AML-193 (cell line): ENCODE measurements at regions not wholly inside any gene's neighbourhood (a gene's known extent, or its start where the extent isn't known, plus 50 kb on each side); places are given as distances from the start of the nearest gene placed in this dataset.
A peak's percentile ranks its signal among the peaks of the same experiment; 100 is the strongest.

Source experiments
- DNase-seq, 2 experiments: peaks; one replicate each; lab custom pipeline; 2025; lab: John Stamatoyannopoulos, UW

DNA sequence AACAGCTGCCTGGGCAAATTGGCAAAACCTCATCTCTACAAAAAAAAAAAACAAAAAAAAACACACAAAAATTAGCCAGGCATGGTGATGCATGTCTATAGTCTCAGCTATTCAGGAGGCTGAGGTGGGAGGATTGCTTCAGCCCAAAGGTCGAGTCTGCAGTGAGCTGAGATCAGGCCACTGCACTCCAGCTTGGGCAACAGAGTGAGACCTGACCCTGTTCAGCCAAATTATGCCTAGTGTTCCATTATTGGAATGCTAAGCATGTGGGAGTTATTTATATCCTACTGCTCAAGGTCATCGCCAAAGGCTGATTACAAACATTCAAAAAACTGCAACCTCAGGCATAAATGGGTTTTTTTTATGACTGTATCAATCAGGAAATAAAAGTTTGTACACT, 1251.0 kb upstream of the PCDH9 start:
- no peak for DNase-seq

DNA sequence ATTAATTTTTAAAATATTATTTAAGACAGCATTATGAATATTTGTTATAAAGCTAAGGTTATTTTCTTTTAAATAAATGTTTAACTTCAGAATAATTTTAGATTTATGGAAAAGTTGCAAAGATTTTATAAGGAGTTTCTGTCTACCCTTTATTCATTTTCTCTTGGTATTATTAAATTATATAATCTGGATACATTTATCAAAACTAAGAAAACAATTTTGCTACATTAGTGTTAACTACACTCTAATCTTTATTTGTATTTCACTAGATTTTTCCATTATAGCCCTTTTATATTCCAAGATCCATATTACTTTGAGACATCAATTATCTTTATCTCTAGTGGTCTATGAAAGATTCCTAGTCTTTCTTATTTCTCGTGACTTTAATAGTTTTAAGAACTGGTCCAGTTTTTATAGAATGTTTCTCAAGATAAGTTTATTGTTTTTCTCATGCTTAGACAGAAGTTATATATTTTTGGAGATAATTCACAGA, 1243.7 kb upstream of the PCDH9 start:
- no peak for DNase-seq

DNA sequence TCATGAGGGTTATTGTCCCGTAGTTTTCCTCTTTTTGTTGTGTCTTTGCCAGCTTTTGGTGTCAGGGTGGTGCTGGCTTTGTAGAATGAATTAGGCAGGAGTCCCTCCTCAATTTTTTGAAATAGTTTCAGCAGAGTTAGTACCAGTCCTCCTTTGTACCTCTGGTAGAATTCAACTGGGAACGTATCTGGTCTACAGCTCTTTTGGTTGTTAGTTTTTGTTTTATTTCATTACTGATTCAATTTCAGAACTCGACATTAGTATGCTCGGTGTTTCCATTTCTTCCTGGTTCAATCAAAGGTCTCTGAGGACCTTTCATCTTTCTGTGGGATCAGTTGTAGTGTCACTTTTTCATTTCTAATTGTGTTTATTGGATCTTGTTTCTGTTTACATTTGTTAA, 1237.0 kb upstream of the PCDH9 start:
- no peak for DNase-seq

DNA sequence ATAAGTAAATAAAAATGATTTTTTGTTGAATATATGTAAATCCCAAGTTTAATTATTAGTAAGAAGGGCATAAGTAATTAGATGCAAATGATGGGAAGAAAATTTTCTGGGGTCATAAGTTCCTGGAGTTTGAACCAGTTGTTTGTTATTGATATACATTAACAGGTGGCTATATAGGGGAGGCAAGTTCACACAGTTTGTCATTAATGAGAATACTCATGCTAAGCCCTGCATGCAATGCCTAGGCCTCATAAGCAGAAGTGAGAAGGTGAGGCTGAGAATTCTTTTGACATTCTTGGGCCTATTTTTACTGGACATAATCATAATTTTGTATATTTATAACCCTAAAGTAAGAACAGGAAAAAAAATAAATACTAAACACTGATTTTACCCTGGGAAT, 1210.7 kb upstream of the PCDH9 start:
- no peak for DNase-seq

DNA sequence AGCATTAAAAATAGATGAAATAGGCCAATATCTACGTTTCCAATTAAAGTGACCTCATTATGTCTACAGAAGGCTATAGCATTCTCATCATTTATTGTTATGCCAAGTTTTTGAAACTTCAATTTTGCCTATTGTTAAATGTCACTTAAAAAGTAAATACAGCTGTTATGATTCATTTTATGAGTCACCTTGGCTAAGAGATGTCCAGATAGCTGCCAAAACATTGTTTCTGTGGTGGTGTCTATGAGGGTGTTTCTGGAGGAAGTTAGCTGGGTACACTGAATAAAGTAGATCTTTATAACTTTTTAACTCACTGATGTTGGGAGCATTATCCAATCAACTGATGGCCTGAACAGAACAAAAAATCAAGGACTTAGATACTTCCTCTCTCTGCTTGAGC, 1209.7 kb upstream of the PCDH9 start:
- DNase-seq: no peak

DNA sequence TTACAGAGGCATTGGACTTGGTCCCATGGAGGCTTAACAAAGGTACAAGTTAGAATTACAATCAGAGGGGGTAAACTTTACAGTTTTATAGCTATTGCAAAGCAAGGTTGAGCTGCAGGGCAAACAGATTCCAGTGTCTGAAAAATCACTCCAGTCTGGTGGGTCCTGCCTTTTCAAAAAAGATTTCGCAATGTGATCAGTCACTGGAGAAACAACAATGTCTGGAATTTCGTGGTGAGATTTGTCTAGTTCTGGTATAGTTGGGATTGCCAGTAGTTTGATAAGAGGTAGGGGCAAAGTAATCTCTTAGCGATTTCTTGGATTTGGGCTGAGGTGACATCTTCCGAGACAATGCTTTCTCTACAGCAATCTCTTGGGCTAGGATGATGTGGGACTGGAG, 1198.2 kb upstream of the PCDH9 start:
- no peak for DNase-seq

DNA sequence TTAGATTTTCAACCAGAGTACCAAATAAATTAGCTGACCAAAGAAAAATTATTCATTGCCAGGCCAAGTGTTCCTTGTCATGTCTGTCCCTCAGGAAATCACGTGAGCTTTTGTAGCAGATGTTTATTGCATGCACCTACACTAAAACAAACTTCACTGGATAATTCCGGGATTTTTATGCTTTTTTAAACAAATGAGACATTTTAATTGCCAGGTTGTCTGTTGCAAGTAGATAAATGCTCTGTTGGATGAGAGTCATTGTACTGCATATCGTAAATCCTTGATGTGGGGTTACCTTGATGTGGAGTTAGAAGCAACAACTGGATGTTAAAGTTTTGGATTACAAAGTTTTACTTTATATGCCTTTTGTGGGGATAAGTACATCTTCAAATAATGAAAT, 1187.7 kb upstream of the PCDH9 start:
- no peak for DNase-seq

DNA sequence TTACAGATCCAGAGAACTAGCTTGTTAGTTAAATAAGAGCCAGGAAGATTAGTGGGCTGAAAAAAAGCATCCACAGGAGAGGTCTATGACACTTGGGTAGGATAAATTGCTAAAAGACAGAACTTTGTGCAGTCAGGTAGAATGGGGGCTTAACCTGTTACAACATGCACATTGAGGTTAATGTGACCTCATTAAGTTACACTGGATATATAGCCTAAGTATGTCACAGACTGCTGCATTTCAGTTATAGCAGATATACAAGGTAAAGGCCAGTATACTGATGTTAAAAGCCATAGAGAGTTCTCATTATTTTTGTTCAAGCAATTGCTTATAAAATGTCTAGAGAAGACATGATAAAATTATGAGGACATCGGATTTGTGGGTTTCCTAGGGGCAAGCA, 1179.9 kb upstream of the PCDH9 start:
- DNase-seq: no peak

DNA sequence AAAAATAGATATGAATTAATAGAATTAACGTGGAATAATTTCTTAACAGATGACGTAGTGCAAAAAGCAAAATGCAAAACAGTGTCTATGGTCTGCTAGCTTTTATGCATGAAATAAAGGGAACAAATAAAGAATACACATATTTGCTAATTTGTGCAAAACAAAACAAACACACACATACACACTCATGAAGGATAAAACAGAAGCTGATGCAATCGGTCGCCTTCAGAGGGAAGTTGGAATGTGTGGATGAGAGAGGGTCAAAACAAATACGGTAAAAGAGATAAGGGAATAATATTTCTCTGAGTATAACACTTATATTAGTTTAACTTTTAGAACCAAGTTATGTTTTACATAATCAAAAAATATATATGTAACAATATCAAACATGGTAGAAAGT, 1160.9 kb upstream of the PCDH9 start:
- DNase-seq: no peak

DNA sequence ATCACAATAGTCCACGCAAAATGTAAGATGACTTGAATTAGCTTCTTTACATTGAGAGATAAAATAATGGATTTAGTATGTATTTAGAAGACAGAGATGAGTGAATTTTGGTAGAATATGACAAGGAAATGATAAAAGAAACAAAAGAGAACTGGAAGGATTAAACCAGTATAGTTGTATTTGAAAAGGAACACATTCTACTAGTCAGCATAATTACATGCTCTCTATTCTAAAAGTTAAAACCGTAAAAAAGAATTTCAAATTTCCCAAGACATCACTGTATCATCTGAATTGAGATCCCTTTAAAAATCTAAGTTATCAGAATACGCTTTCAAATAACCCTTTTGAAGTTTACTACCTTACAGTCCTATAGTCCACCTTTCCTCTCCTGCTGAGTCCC, 1156.7 kb upstream of the PCDH9 start:
- no peak for DNase-seq

DNA sequence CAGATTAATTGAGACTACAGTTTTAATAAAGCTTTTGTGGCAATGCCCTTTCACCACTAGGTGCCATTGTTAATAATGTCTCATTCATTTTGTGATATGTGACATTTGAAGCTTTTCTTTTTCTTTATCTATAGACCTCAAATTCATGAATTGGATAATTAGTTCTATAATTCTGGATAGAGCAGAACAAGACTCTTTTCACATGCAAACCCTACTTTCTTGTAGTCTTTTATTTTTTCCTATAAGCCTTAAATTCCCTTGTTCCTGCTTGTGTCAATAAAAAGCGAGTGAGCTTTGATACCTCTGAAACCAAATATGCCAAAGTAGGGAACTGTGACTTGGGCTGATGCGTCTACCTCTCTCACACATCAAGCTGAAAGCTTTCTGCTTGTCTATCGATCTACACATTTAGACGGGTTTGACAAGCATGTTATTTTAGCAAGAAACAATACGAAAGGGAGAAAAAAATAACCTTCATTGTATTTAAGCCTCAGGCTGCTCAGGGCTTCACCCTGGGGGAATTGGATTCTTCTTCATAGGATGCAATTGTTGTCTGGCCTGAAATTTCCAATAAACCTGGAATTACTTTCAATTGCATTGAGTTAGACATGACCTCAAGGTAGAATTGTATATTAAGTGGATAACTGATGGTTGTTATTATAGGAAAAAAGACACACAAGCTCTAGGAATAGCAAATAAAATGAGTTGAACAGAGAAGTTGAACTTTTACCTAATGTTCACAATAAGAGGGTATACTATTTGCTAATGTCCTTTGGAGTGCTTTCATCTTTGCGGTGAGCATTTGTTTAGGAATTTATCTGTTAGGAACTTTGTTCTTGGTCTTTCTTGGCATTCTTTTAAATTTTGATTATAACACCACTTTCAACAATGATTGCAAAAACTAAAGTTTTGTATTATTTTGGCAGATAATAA, 1150.2 kb upstream of the PCDH9 start:
- no peak for DNase-seq

DNA sequence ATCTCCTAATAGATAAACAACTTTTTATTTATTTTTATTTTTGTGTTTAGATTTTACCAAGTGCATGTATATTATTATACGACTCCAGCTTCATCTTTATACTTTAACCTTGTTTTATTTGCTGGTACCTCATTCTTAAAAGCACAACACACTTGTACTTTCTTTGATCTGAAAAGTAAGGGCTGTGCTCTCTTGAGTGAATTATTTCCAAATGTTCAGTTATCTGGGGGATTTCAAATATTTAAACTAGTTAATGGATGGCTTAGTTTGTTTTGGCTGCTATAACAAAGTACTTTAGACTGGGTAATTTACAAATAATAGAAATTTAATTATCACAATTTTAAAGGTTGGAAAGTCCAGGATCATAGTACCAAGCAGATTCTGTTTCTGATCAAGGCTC, 1148.2 kb upstream of the PCDH9 start:
- no peak for DNase-seq

DNA sequence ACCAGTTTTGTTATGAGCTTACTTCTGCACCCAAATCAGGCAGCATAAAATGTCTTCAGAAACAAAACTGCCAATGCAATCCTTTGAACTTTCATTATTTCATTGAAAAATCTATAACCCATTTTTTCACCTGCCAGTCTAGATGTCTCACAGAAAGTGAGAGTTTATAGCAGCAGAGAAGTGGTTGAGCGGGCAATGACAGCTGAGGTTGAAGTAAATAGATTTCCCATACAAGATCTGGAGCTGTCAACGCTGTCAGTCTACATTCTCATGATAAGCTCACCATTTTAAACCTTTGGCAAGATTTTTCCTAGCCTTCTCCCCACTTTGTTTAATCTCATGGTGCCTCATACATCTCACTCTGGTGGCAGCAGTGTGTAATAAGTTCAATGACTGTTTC, 1144.9 kb upstream of the PCDH9 start:
- DNase-seq: no peak

DNA sequence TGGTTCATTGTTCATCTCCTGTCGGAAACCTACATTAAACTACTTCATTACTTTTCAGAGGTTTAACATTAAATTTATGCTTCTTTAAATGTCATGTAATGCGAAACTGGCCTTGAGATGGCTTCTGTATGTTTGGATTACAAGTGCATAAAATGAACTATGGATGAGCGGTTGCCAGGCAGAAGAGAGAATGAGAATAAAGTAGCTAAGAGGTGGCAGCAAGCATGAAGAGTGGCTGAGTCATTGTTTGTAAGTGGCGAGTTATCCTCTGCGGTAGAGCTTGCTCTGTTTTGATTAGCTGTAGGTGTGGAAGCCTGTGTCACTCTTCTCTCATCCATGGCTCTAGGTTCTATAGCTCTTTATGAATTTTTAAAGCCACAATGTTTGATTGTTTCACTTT, 1139.6 kb upstream of the PCDH9 start:
- DNase-seq: no peak

DNA sequence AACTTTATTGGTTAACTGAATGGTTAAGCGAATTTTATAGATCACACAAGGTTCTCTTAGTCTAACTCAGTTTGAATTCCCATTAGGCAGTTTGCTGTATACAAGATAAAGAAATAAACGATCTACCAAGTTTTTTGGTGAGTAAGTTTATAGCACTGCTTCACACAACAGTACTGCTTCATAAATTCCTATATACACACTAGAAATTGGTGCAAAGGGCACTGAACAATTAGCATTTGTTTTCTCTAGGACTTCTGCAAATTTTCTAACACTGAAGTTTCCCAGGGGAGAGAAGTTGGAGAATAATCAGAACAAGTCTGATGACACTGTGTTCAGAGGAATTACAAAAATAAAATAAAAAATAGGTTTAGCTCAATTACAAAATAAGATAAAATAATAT, 1138.8 kb upstream of the PCDH9 start:
- DNase-seq: no peak

DNA sequence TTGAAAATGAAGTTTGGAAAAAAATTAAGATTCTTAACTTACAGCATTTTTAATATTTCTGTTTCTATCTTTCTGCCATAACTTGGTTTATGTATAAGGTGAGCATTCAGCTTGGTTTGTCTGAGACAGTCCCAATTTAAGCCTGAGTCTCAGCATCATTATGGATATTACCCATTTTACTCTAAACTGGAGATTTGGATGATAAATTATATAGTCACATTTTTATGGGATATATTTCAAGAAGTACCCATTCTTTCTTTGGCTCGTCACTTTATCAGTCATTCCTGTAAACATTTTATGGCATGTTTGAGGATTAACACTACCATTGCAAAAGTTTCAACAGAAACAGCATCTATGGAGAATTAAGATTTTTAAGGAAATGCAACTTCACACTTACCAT, 1129.0 kb upstream of the PCDH9 start:
- DNase-seq: no peak

DNA sequence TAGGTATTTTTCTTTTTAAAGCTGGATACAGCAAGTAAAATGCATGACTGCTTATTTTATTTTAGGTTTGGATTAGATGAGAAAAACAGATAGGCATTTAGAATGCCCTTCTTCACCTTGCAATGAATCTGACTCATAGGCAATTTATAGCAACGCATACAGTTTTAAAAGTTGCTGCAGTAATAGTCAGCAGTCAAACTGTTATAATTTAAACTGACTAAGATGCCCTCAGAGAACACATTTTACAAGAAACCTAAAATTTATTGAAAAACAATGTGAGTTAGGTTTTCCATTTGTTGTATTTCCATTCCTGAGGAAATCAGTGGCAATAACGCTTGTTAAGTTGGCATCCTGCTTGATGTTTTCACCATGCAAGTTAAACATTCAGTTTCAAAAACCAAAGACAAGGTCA, 1128.2 kb upstream of the PCDH9 start:
- DNase-seq: no peak

DNA sequence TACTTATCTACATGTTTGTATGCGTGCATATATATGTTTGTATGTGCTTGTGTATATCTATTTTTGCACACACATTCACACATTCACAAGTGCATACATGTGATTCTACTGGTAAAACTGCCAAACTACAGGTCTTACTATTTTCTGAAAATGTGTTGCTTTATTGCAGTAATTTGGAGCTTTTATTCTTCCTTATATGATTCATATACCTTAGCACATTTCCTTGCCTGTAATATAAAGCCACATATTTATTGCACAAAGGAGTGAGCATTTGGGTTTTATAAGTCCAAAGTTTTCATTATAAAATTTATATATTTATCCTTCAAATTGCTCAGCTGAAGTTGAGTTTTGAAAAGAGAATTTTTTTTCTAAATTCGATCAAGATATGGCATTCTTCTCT, 1120.4 kb upstream of the PCDH9 start:
- DNase-seq: no peak

DNA sequence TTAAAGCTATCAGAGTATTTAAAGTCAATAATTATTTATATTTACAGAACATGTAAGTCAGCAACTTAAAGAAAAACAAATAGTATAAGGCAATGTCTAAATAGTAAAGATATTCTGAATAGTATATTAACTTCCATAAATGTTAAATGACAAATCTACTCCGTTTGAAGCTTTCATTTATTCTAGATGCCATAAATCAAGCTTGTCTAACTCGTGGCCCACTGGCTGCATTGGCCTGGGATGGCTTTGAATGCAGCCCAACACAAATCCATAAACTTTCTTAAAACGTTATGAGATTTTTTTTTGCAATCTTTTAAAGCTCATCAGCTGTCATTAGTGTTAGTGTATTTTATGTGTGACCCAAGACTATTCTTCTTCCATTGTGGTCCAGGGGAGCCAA, 1117.1 kb upstream of the PCDH9 start:
- DNase-seq: no peak

DNA sequence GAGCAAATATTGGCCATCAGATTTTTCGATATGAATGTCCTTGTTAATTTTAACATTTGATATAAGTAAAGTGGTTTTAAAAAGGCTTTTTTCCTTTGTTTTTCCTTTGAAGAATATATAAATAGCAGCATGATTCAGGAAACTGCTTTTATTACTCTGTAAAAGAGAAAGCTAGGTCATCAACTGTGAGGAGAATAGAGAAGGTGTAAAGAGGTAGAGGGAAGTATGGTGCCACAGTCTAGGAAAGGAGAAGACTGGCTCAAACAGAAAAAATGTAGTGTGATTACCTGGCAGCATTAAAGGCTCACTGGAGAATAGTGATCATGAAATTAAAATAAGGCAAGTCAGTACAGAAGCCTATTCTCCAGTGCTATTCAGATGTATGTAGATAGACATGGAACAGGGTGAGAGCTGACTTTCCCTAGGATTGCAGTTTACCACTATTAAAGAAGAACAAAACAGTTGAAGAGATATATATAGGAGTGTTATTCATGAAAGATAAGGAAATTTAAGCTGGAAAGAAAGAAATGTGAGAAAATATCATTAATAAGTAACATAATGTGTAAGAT, 1115.9 kb upstream of the PCDH9 start:
- no peak for DNase-seq

DNA sequence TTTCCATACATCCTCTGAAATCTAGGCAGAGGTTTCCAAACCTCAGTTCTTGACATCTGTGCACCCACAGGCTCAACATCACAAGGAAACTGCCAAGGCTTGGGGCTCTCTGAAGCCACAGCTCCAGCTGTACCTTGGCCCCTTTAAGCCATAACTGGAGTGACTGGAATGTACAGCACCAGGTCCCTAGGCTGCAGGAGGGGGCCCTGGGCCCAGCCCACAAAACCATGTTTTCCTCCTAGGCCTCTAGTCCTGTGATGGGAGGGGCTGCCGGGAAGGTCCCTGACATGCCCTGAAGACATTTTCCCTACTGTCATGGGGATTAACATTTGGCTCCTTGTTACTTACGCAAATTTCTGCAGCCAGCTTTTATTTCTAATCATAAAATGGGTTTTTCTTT, 1093.0 kb upstream of the PCDH9 start:
- no peak for DNase-seq

DNA sequence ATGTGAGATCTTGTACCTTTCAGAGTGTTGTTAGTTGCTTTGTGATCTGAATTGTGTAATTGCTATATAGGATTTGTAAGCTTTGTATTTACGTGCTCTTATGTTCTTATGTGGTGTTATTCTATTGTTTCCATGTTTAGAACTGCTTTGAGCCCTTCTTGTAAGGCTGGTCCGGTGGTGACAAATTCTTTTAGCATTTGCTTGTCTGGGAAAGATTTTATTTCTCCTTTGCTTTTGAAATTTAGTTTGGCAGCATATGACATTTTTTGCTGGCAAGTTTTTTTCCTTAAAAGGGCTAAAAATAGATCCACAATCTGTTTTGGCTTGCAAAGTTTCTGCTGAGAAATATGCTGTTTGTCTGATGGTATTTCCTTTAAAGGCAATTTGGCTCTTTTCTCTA, 1089.2 kb upstream of the PCDH9 start:
- DNase-seq: no peak

DNA sequence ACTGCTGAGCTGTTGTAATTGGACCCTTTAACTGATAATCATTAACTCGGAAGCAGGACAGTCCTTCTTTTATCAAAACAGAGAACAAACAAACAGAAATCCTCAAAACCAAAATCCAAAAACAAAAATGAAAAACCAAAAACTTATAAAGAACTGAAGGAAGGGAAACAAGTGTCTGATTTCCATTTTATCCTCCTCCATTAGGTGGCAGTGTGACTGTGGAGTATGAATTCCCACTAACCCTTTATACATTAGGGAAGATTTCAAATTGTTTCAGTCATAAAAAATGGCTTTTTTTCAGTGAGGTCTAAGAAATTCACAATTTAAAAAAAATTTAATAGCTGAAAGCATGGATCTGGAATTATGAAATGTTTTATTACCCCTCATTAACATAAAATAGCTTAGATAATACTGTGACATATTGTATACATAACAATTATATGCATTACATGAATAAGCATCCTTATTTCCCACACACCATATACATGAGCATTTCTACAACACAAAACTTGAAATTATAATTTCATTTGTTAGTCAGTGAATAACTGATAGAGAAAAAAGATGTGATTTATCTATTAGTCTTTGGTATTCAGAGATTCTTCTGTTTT, 1074.3 kb upstream of the PCDH9 start:
- peak; percentile 19 to 47 for DNase-seq
